IMR-90 (cell line): ENCODE measurements at regions not wholly inside any gene's neighbourhood (a gene's known extent, or its start where the extent isn't known, plus 50 kb on each side); places are given as distances from the start of the nearest gene placed in this dataset.

ENCODE experiments used
- ATAC-seq: fragments of 200-7000 bp; cut with Tn5 transposase; 2 replicates; pipeline ENCODE4 v1.9.1; 2020; ENCODE audit warnings: low read depth, mild to moderate bottlenecking, moderate library complexity
- BruUV-seq: library from RNA; stranded (reverse); fragments of 400-500 nt; replicated peaks from 2 replicates; lab custom pipeline; 2021; lab: Mats Ljungman, UMichigan
- CTCF ChIA-PET: fragments of 300-600 bp; formaldehyde crosslinking; extraction: SDS; loops from one replicate; lab custom pipeline; 2021; ENCODE audit warnings: antibody characterized with exemption; lab: Yijun Ruan, JAX
- POLR2A ChIA-PET: fragments of 300-600 bp; sonication (Branson Sonifier 250); formaldehyde crosslinking; loops from one replicate; lab custom pipeline; 2022; ENCODE audit warnings: antibody characterized with exemption; ENCODE audit not compliant: unreplicated experiment; lab: Charles Lee
- DNase-seq: peaks from one replicate; pipeline ENCODE4 v3.0.0; 2013
- H2AFZ ChIP-seq: replicated peaks from 2 replicates; pipeline ENCODE3; 2013; ENCODE audit warnings: low read length, mild to moderate bottlenecking; ENCODE audit not compliant: poor library complexity
- H2AK5ac ChIP-seq: 2 replicates; pipeline ENCODE4 v1.6.1; 2013; ENCODE audit warnings: low read depth, low read length, inconsistent platforms
- H2AK9ac ChIP-seq: replicated peaks from 2 replicates; pipeline ENCODE3; 2013; ENCODE audit warnings: mild to moderate bottlenecking, low read depth, low read length, moderate library complexity; ENCODE audit not compliant: poor library complexity
- H2BK120ac ChIP-seq: 2 replicates; pipeline ENCODE4 v1.6.1; 2013; ENCODE audit warnings: low read depth, low read length, inconsistent platforms
- H2BK15ac ChIP-seq: 3 replicates; pipeline ENCODE4 v1.6.1; 2013; ENCODE audit warnings: low read depth, low read length, inconsistent platforms
- H2BK20ac ChIP-seq: 2 replicates; pipeline ENCODE4 v1.6.1; 2013; ENCODE audit warnings: low read depth, mild to moderate bottlenecking, inconsistent platforms, low read length, moderate library complexity
- H2BK5ac ChIP-seq: 2 replicates; pipeline ENCODE4 v1.6.1; 2013; ENCODE audit warnings: mild to moderate bottlenecking, low read depth, low read length, inconsistent platforms; ENCODE audit not compliant: poor library complexity, severe bottlenecking
- H3K14ac ChIP-seq: replicated peaks from 2 replicates; pipeline ENCODE4 v1.6.1; 2013; ENCODE audit warnings: low read depth, low read length, inconsistent platforms
- H3K18ac ChIP-seq: 2 replicates; pipeline ENCODE4 v1.6.1; 2013; ENCODE audit warnings: low read depth, low read length, control low read depth
- H3K23ac ChIP-seq: 2 replicates; pipeline ENCODE4 v1.6.1; 2013; ENCODE audit warnings: low read depth, low read length, inconsistent platforms
- H3K27ac ChIP-seq: 2 replicates; pipeline ENCODE4 v1.5.1; 2013; ENCODE audit warnings: mild to moderate bottlenecking, control low read depth, low read length; ENCODE audit not compliant: insufficient read depth
- H3K27me3 ChIP-seq: 2 replicates; pipeline ENCODE4 v1.6.1; 2013; ENCODE audit warnings: low read length; ENCODE audit not compliant: control insufficient read depth, insufficient read depth
- H3K36me3 ChIP-seq: 2 replicates; pipeline ENCODE4 v1.6.1; 2013; ENCODE audit warnings: low read length, mixed read lengths; ENCODE audit not compliant: control insufficient read depth, insufficient read depth
- H3K4ac ChIP-seq: 2 replicates; pipeline ENCODE4 v1.6.1; 2013; ENCODE audit warnings: low read depth, low read length, inconsistent platforms
- H3K4me1 ChIP-seq: 2 replicates; pipeline ENCODE4 v1.6.1; 2013; ENCODE audit warnings: low read length, mixed read lengths; ENCODE audit not compliant: control insufficient read depth, insufficient read depth
- H3K4me2 ChIP-seq: 2 replicates; pipeline ENCODE4 v1.6.1; 2013; ENCODE audit warnings: low read depth, mild to moderate bottlenecking, control low read depth, low read length, moderate library complexity
- H3K4me3 ChIP-seq: 2 replicates; pipeline ENCODE4 v1.5.1; 2013; ENCODE audit warnings: low read depth, mild to moderate bottlenecking, control low read depth, low read length, moderate library complexity; ENCODE audit not compliant: insufficient read depth
- H3K56ac ChIP-seq: 2 replicates; pipeline ENCODE4 v1.6.1; 2013; ENCODE audit warnings: low read length, inconsistent platforms; ENCODE audit not compliant: insufficient read depth; ENCODE audit errors: extremely low read depth
- H3K79me1 ChIP-seq, 2 experiments: 2 replicates each; pipeline ENCODE4 v1.6.1; 2013; ENCODE audit warnings: low read length in 2 of 2, inconsistent platforms in 1 of 2, low read depth in 1 of 2
- H3K9ac ChIP-seq: 2 replicates; pipeline ENCODE4 v1.6.1; 2013; ENCODE audit warnings: low read depth, low read length, control low read depth
- H3K9me1 ChIP-seq: 2 replicates; pipeline ENCODE4 v1.6.1; 2013; ENCODE audit warnings: low read length, inconsistent platforms; ENCODE audit not compliant: insufficient read depth
- H3K9me3 ChIP-seq: 2 replicates; pipeline ENCODE4 v1.6.1; 2013; ENCODE audit warnings: low read length; ENCODE audit not compliant: control insufficient read depth, insufficient read depth
- H4K20me1 ChIP-seq: 2 replicates; pipeline ENCODE4 v1.6.1; 2013; ENCODE audit warnings: low read length, inconsistent platforms; ENCODE audit not compliant: insufficient read depth
- H4K5ac ChIP-seq: 2 replicates; pipeline ENCODE4 v1.6.1; 2013; ENCODE audit warnings: mild to moderate bottlenecking, low read depth, low read length, control low read depth
- H4K8ac ChIP-seq, 2 experiments: 2 replicates each; pipeline ENCODE4 v1.6.1; 2013; ENCODE audit warnings: low read depth in 2 of 2, low read length in 2 of 2, control low read depth in 1 of 2, inconsistent platforms in 1 of 2
- H4K91ac ChIP-seq: 2 replicates; pipeline ENCODE4 v1.6.1; 2013; ENCODE audit warnings: low read depth, low read length, inconsistent platforms; ENCODE audit not compliant: insufficient read depth
- BHLHE40 ChIP-seq: fragments of 150-350 bp; IDR thresholded peaks from 2 replicates; pipeline ENCODE4 v1.6.1; 2016; ENCODE audit warnings: mild to moderate bottlenecking, low read depth, low read length
- CEBPB ChIP-seq: IDR thresholded peaks from 2 replicates; pipeline ENCODE4 v1.6.1; 2012; ENCODE audit warnings: low read depth, low read length, improper control_type of control experiment
- POLR2A ChIP-seq: IDR thresholded peaks from 2 replicates; pipeline ENCODE4 v1.6.1; 2012; ENCODE audit warnings: mild to moderate bottlenecking, low read depth, low read length
- WGBS, 2 experiments: methylation state at CpG; one replicate each; pipeline versions ENCODE4 v1.1.5 to v1.1.7; 2013; ENCODE audit warnings: missing lambda C conversion rate in 2 of 2; ENCODE audit not compliant: insufficient read length in 1 of 2; ENCODE audit errors: extremely low coverage in 2 of 2; 5-methylcytosine and 5-hydroxymethylcytosine counted together
- dilution Hi-C: fragments of 300-500 bp; cut with HindIII; formaldehyde crosslinking; loops from one replicate; pipeline ENCODE4 v1.14.3; 2018; ENCODE audit warnings: low sequenced_read_pairs; ENCODE audit not compliant: unreplicated experiment
- in situ Hi-C: fragments of 300-500 bp; cut with MboI; formaldehyde crosslinking; loops from 3 replicates; pipeline ENCODE4 v1.14.3; 2019; ENCODE audit warnings: low sequenced_read_pairs, inconsistent platforms, mixed read lengths
- intact Hi-C: fragments of 100-400 bp; cut with micrococcal nuclease; formaldehyde crosslinking; loops from 2 replicates; pipeline ENCODE4 v1.10.0; 2022
- TF ChIP-seq, protein P1 (sequence below): fragments of 150-350 bp; IDR thresholded peaks from 2 replicates; pipeline ENCODE4 v1.6.1; 2017; ENCODE audit warnings: mild to moderate bottlenecking, antibody characterized with exemption, low read length, low read depth

DNA sequence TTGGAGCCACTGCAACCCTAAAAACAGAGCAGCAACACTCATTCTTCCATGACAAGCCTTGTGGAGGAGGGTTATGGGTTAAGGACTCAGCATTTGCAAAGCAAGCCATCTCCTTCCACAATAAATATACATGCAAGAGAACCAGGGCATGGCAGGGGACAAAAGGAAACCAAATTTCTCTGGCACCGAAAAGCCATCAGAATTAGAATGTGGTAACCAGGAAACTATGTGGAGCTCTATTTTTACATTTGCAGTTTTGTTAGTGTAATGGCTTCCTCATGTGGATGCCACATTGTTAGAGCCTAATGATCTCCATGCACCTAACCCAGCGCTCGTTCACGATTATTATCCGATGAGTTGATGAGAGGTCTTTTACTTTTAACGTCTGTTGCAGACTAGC lies 91.7 kb downstream of the NAV1 start:
- H3K27ac ChIP-seq, result no peak overlapping the region
- POLR2A ChIA-PET, result no interaction called here
- dilution Hi-C loops, result no loop called here
- intact Hi-C loops, result no loop called here
- no peak; the same call in 1 of the 2 replicates for ATAC-seq
- peaks cover 32% of the 10 kb centered on the region for H3K4me1 ChIP-seq
- H3K9me3 ChIP-seq, result no peaks in the 10 kb centered on the region
- no peak overlapping the region for H3K56ac ChIP-seq
- H2BK15ac ChIP-seq, result peak overlapping the region; percentile 35; the same call in 1 of the 3 replicates
- H2BK120ac ChIP-seq, result peak overlapping the region; percentile 17; the same call in 1 of the 2 replicates
- H4K8ac ChIP-seq, result peak overlapping the region in 1 of 2 experiments; percentile 30; a peak in 1 of 4 replicates
- TF ChIP-seq, protein P1, sequence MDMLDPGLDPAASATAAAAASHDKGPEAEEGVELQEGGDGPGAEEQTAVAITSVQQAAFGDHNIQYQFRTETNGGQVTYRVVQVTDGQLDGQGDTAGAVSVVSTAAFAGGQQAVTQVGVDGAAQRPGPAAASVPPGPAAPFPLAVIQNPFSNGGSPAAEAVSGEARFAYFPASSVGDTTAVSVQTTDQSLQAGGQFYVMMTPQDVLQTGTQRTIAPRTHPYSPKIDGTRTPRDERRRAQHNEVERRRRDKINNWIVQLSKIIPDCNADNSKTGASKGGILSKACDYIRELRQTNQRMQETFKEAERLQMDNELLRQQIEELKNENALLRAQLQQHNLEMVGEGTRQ, result no peak
- no peak for TF ChIP-seq POLR2A
- no peak for TF ChIP-seq BHLHE40
- TF ChIP-seq CEBPB, result no peak
- H4K20me1 ChIP-seq, result no peaks in the 10 kb centered on the region; the same call in 1 of the 2 replicates
- H4K91ac ChIP-seq, result 0 out of 2 replicates have a peak overlapping the region, but pooled peaks have one; percentile 8
- WGBS, 2 experiments, result 97% methylated on average over 4 of the region's 6 CpGs; no CpG with 5 or more reads in 1 of the 2 experiments
- no peak for DNase-seq
- no peak overlapping the region for H3K9ac ChIP-seq
- H3K27me3 ChIP-seq, result no peaks in the 10 kb centered on the region
- peaks cover 23% of the 10 kb centered on the region for H3K36me3 ChIP-seq
- in situ Hi-C loops, result no loop called here
- H3K18ac ChIP-seq, result peak overlapping the region; percentile 16
- H2AK9ac ChIP-seq, result no peak overlapping the region
- peaks cover 54% of the 10 kb centered on the region for H3K9me1 ChIP-seq
- peak overlapping the region; percentile 6 for H3K23ac ChIP-seq
- no peak overlapping the region for H2AFZ ChIP-seq
- no TSS peak for BruUV-seq
- no peak overlapping the region for H2BK20ac ChIP-seq
- H2AK5ac ChIP-seq, result peak overlapping the region; percentile 67; the same call in 1 of the 2 replicates
- peaks cover 40 to 87% of the 10 kb centered on the region in 2 experiments for H3K79me1 ChIP-seq
- H3K4me3 ChIP-seq, result no peak overlapping the region
- CTCF ChIA-PET, result interaction anchor here (0.6 to 1.0 kb wide), 2 partner anchors 66 to 190 kb away, joined by 3 to 4 read pairs; no protein-coding TSS in a partner anchor
- H2BK5ac ChIP-seq, result no peak overlapping the region
- H3K14ac ChIP-seq, result peak overlapping the region; percentile 58
- H3K4me2 ChIP-seq, result no peak overlapping the region
- peak overlapping the region; percentile 1; the same call in 1 of the 2 replicates for H4K5ac ChIP-seq
- H3K4ac ChIP-seq, result peak overlapping the region; percentile 48
